ENCODE measurements at regions not wholly inside any gene's neighbourhood (a gene's known extent, or its start where the extent isn't known, plus 50 kb on each side); places are given as distances from the start of the nearest gene placed in this dataset.
A peak's percentile ranks its signal among the peaks of the same experiment; 100 is the strongest.

GRCh38 chrX:33735182-33735581 is 396.9 kb downstream of the FAM47A start:
- no TSS peak for BruUV-seq (replicated peaks)

GRCh38 chrX:33726281-33727160 is 405.6 kb downstream of the FAM47A start:
- intact Hi-C loops (cut with micrococcal nuclease): no loop called here
- H3K27me3 Mint-ChIP-seq (ENCODE audit: insufficient read depth, unreplicated experiment): no peaks in the 10 kb centered on the region
- H3K4me3 Mint-ChIP-seq (ENCODE audit: unreplicated experiment): peak overlapping the region; percentile 69
- ChIA-PET POLR2A (no interaction called here), CTCF (no interaction called here)
- TF ChIP-seq CTCF (IDR thresholded peaks at IDR 0.05; ENCODE audit: unreplicated experiment): no peak
- peak overlapping the region; percentile 71 for H3K27ac Mint-ChIP-seq (ENCODE audit: low read depth, unreplicated experiment)
- H3K9me3 Mint-ChIP-seq (ENCODE audit: unreplicated experiment): no peaks in the 10 kb centered on the region
- DNase-seq (ENCODE audit: unreplicated experiment): no peak
- BruUV-seq (replicated peaks): no TSS peak
- no peaks in the 10 kb centered on the region for H3K4me1 Mint-ChIP-seq (ENCODE audit: insufficient read depth, unreplicated experiment)
- H3K36me3 Mint-ChIP-seq (ENCODE audit: insufficient read depth, unreplicated experiment): no peaks in the 10 kb centered on the region

More at GRCh38 chrX:33735182-33735581, 396.9 kb downstream of the FAM47A start:
- ChIA-PET POLR2A (no interaction called here), CTCF (no interaction called here)
- intact Hi-C loops (cut with micrococcal nuclease): no loop called here
- H3K36me3 Mint-ChIP-seq (ENCODE audit: insufficient read depth, unreplicated experiment): no peaks in the 10 kb centered on the region
- no peaks in the 10 kb centered on the region for H3K9me3 Mint-ChIP-seq (ENCODE audit: unreplicated experiment)
- no peaks in the 10 kb centered on the region for H3K4me1 Mint-ChIP-seq (ENCODE audit: insufficient read depth, unreplicated experiment)
- no peaks in the 10 kb centered on the region for H3K27me3 Mint-ChIP-seq (ENCODE audit: insufficient read depth, unreplicated experiment)
- H3K4me3 Mint-ChIP-seq (ENCODE audit: unreplicated experiment): no peak overlapping the region
- H3K27ac Mint-ChIP-seq (ENCODE audit: low read depth, unreplicated experiment): no peak overlapping the region
- DNase-seq (ENCODE audit: unreplicated experiment): no peak
- no peak for TF ChIP-seq CTCF (IDR thresholded peaks at IDR 0.05; ENCODE audit: unreplicated experiment)

- Mint-ChIP-seq H3K9me3 (ENCODE audit: unreplicated experiment) (no peaks in the 10 kb centered on the region), H3K4me3 (ENCODE audit: unreplicated experiment) (peak overlapping the region; percentile 69), H3K4me1 (ENCODE audit: insufficient read depth, unreplicated experiment) (no peaks in the 10 kb centered on the region), H3K27ac (ENCODE audit: low read depth, unreplicated experiment) (peak overlapping the region; percentile 71), H3K36me3 (ENCODE audit: insufficient read depth, unreplicated experiment) (no peaks in the 10 kb centered on the region), H3K27me3 (ENCODE audit: insufficient read depth, unreplicated experiment) (no peaks in the 10 kb centered on the region)
- peak; percentile 73 for DNase-seq (ENCODE audit: unreplicated experiment)
- CTCF ChIA-PET: no interaction called here
- BruUV-seq (replicated peaks): no TSS peak
- intact Hi-C loops (cut with micrococcal nuclease): no loop called here
- POLR2A ChIA-PET: interaction anchor here (0.6 kb wide), 1 partner anchor 2000 kb away, joined by 3 read pairs; no protein-coding TSS in a partner anchor
- TF ChIP-seq CTCF (IDR thresholded peaks at IDR 0.05; ENCODE audit: unreplicated experiment): no peak
These were observed 406.4 kb downstream of the FAM47A start for GRCh38 chrX:33725535-33726210.

GRCh38 chrX:33721927-33722326 is 410.2 kb downstream of the FAM47A start:
- ChIA-PET POLR2A (no interaction called here), CTCF (no interaction called here)
- Mint-ChIP-seq H3K27ac (ENCODE audit: low read depth, unreplicated experiment) (no peak overlapping the region), H3K4me3 (ENCODE audit: unreplicated experiment) (no peak overlapping the region), H3K9me3 (ENCODE audit: unreplicated experiment) (no peaks in the 10 kb centered on the region), H3K36me3 (ENCODE audit: insufficient read depth, unreplicated experiment) (no peaks in the 10 kb centered on the region), H3K4me1 (ENCODE audit: insufficient read depth, unreplicated experiment) (no peaks in the 10 kb centered on the region), H3K27me3 (ENCODE audit: insufficient read depth, unreplicated experiment) (no peaks in the 10 kb centered on the region)
- intact Hi-C loops (cut with micrococcal nuclease): no loop called here
- no TSS peak for BruUV-seq (replicated peaks)
- no peak for TF ChIP-seq CTCF (IDR thresholded peaks at IDR 0.05; ENCODE audit: unreplicated experiment)
- no peak for DNase-seq (ENCODE audit: unreplicated experiment)

Data from MCF 10A (cell line).